Ishikawa (cell line): ENCODE measurements at regions not wholly inside any gene's neighbourhood (a gene's known extent, or its start where the extent isn't known, plus 50 kb on each side); places are given as distances from the start of the nearest gene placed in this dataset.

Experiments
- CREB1 ChIP-seq: IDR thresholded peaks from 2 replicates; pipeline ENCODE4 v1.6.1; 2012; ENCODE audit warnings: low read depth
- EGR1 ChIP-seq: IDR thresholded peaks from 2 replicates; pipeline ENCODE4 v1.6.1; 2012
- EP300 ChIP-seq: IDR thresholded peaks from 2 replicates; pipeline ENCODE4 v1.6.1; 2012; ENCODE audit warnings: borderline replicate concordance
- FOXM1 ChIP-seq: IDR thresholded peaks from 2 replicates; pipeline ENCODE4 v1.6.1; 2012; ENCODE audit warnings: low read depth, borderline replicate concordance
- MAX ChIP-seq: IDR thresholded peaks from 2 replicates; pipeline ENCODE4 v1.6.1; 2012
- NFIC ChIP-seq: IDR thresholded peaks from 2 replicates; pipeline ENCODE4 v1.6.1; 2012
- RAD21 ChIP-seq: IDR thresholded peaks from 2 replicates; pipeline ENCODE4 v1.6.1; 2012; ENCODE audit warnings: low read depth
- REST ChIP-seq: IDR thresholded peaks from 2 replicates; pipeline ENCODE4 v1.6.1; 2012; ENCODE audit warnings: low read depth, mild to moderate bottlenecking
- TAF1 ChIP-seq: IDR thresholded peaks from 2 replicates; pipeline ENCODE4 v1.6.1; 2012; ENCODE audit warnings: low read depth, mild to moderate bottlenecking
- TCF12 ChIP-seq: IDR thresholded peaks from 2 replicates; pipeline ENCODE4 v1.6.1; 2012; ENCODE audit warnings: low read depth
- TEAD4 ChIP-seq: IDR thresholded peaks from 2 replicates; pipeline ENCODE4 v1.6.1; 2012
- USF1 ChIP-seq: IDR thresholded peaks from 2 replicates; pipeline ENCODE4 v1.6.1; 2012
- YY1 ChIP-seq: IDR thresholded peaks from 2 replicates; pipeline ENCODE4 v1.6.1; 2012; ENCODE audit warnings: low read depth
- ZBTB7A ChIP-seq: IDR thresholded peaks from 2 replicates; pipeline ENCODE4 v1.6.1; 2012; ENCODE audit warnings: low read depth

GRCh38 chr2:11018651-11019185 lies 107.0 kb downstream of the KCNF1 start:
- no peak for TF ChIP-seq USF1
- TF ChIP-seq EP300 = no peak
- no peak for TF ChIP-seq RAD21
- TF ChIP-seq FOXM1 = no peak
- TF ChIP-seq REST = no peak
- no peak for TF ChIP-seq MAX
- no peak for TF ChIP-seq CREB1
- TF ChIP-seq NFIC = no peak

- TF ChIP-seq NFIC = no peak
- TF ChIP-seq EP300 = no peak
- no peak for TF ChIP-seq REST
- no peak for TF ChIP-seq USF1
- no peak for TF ChIP-seq TEAD4
- no peak for TF ChIP-seq ZBTB7A
- no peak for TF ChIP-seq RAD21
- TF ChIP-seq YY1 = no peak
- TF ChIP-seq CREB1 = no peak
These were observed 107.9 kb downstream of the KCNF1 start for GRCh38 chr2:11019614-11020013.

- TF ChIP-seq EP300 = no peak
- no peak for TF ChIP-seq YY1
- no peak for TF ChIP-seq MAX
- no peak for TF ChIP-seq EGR1
- TF ChIP-seq TCF12 = no peak
- no peak for TF ChIP-seq USF1
- no peak for TF ChIP-seq FOXM1
- TF ChIP-seq ZBTB7A = no peak
- no peak for TF ChIP-seq CREB1
- no peak for TF ChIP-seq TAF1
- TF ChIP-seq REST = no peak
- no peak for TF ChIP-seq RAD21
- TF ChIP-seq NFIC = no peak
These were observed 110.3 kb downstream of the KCNF1 start for GRCh38 chr2:11022064-11022463.

- TF ChIP-seq EP300 (peak; percentile 36; the same call in 1 of the 2 replicates), USF1 (peak; percentile 82), MAX (peak; percentile 86), REST (no peak), NFIC (no peak), TCF12 (peak; percentile 81)
These were observed 111.0 kb downstream of the KCNF1 start for GRCh38 chr2:11022591-11023273.
